OCI-M1 (cell line): ENCODE measurements at regions not wholly inside any gene's neighbourhood (a gene's known extent, or its start where the extent isn't known, plus 50 kb on each side); places are given as distances from the start of the nearest gene placed in this dataset.
"Not testable (repeated sequence)": the region's sequence is repeated elsewhere in the genome, so short reads cannot be mapped to it uniquely, and the experiment has no call there.

Source experiments
- DNase-seq: peaks from one replicate; lab custom pipeline; 2025; lab: John Stamatoyannopoulos, UW

DNA sequence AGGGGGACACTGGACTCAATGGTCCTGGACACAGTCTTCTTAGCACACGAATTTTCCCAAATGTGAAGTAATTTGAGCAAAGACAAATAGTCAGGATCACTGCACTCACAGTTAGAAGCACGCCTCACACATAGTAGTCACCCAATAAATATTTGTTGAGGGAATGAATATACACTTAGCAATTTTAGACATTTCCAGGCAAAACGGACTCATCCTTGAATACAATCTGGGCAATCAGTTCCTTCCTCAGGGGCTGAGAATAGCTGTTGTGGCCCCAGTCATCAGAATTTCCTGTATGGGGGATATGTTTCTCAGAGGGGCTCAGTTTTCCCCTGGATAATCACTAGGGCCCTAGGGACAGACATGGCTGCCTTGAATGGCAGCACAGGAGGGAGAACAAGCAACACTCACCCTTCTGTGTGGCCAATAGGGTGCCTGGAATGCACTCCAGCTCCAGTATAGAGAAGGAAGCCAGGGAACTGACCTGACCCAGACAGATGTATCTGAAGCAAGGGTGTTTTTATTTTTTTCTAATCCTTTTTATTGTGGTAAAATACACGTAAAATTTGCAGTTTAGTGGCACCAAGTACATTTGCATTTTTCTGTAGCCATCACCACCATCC, 282.7 kb upstream of the ZNF32 start:
- DNase-seq, result no peak

GRCh38 chr10:43930777-43931176, 282.1 kb upstream of the ZNF32 start:
- no peak for DNase-seq

- DNase-seq, result no peak
Observed at GRCh38 chr10:43930243-43930642, 281.6 kb upstream of the ZNF32 start.

GRCh38 chr10:43929122-43929521, 280.4 kb upstream of the ZNF32 start:
- no peak for DNase-seq

- no peak for DNase-seq
Observed at GRCh38 chr10:43928425-43928968, 279.8 kb upstream of the ZNF32 start.

- no peak for DNase-seq
Observed at GRCh38 chr10:43926875-43927406, 278.3 kb upstream of the ZNF32 start.

DNA sequence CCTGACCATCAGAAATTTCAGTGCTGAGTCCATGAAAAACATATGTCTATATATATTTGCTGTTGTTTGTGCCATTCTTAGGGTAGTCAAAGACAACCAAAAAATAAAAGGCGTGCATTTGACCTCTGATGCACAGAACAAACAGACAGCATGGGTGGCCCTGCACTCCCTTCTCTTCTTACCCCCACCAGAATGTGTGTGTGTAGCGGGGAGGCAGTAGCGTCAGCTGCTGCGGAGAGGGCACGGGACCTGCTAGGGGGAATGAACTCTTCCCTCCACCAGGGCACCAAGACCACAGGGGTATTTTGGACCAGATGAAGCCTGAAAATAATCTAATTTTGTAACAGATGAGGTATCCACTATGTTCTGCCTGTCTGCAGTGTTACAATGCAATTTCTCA, 277.7 kb upstream of the ZNF32 start:
- DNase-seq, result no peak

DNA sequence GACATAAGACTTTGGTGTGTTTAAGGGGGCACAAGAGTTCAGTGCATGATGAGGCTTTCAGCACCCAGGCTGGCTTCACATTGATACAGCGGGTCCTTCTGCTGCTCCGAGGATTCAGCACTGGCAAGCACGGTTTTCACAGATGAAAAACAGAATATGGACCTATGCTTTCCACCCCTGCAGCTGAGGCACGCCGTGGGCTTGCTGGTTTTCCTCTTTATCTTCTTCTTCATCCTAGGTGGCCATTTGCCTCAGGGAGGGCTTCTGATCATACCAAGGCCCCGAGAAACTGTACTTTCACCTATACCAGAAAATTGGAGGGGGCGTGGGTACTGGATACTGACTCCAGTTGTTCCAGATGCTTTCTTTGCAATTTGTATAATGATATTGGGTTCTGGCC, 277.1 kb upstream of the ZNF32 start:
- DNase-seq, result no peak

DNA sequence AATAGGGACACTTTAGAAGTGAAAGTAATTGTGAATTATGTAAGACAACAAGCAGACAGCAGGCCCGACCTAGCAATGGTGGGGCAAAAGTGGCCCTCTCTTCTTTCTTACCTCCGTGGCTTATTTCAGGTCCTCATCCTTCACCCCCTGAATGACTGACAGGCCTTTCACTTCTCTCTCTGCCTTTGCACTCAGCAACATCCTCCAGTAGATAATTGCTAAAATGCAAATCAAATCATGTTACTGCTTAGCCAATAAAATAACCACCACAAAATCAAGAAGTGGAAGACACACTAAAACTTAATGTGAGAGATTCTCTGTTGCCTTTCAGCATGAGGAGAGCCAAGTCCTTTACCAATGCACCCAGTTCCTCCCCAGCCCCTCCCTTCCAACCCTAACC, 274.6 kb upstream of the ZNF32 start:
- no peak for DNase-seq

GRCh38 chr10:43922335-43923280, 273.9 kb upstream of the ZNF32 start:
- DNase-seq, result no peak

GRCh38 chr10:43921881-43922280, 273.2 kb upstream of the ZNF32 start:
- no peak for DNase-seq

GRCh38 chr10:43921478-43921877, 272.8 kb upstream of the ZNF32 start:
- no peak for DNase-seq

DNA sequence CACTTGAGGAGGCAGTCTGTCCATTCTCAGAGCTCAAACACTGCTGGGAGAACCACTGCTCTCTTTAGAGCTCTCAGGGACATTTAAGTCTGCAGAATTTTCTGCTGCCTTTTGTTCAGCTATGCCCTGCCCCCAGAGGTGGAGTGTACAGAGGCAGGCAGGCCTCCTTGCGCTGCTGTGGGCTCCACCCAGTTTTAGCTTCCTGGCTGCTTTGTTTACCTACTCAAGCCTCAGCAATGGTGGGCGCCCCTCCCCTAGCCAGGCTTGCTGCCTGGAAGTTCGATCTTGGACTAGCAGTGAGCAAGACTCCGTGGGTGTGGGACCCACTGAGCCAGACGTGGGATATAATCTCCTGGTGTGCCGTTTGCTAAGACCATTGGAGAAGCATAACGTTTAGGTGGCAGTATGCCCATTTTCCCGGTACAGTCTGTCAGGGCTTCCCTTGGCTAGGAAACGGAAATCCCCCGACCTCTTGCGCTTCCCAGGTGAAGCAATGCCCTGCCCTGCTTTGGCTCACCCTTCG, 271.6 kb upstream of the ZNF32 start:
- not testable (repeated sequence) for DNase-seq

DNA sequence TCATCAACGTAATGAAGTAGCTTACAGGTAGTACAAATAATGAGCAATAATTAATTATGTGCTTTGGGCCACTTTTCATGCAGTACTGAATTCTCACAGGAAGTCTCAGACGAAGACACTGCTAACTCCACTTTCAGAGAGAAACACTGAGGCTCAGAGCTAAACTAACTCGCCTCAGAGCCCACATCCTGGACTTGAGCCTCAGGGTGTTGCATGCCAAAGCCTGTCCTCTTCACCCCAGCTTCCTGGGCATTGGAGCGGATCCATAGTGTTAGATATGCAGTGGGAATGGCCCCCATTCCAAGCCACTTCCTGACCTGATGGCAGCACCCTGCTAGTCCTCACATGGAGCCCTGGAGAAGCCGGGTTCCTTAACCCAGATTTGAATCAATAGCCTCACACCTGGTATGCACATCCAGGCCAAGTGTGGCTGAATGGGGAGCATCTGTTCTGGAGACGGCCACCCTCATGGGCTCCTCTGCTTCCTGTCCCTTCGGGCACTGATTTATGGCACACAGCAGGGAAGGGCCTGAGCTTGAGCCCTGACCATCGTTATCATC, 265.1 kb upstream of the ZNF32 start:
- no peak for DNase-seq

DNA sequence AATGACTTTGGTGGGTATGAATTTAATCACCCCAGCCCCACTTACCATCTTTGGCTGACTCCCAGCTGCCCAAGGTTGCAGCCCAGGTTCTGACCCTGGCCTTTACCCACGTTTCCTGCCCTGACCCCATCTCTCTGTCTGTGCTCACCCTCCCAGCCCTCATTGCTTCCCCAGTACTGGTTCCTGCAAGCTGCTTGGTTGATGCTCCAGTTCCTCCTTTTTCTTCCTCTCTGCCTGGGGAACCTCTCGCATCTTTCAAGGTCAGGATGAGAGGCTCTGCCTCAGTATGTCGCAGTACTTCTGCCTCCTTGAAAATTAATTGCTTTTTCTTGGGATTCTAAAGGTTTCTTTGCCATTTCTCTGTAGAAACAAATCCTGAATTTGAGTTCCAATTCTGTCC, 263.8 kb upstream of the ZNF32 start:
- no peak for DNase-seq

DNA sequence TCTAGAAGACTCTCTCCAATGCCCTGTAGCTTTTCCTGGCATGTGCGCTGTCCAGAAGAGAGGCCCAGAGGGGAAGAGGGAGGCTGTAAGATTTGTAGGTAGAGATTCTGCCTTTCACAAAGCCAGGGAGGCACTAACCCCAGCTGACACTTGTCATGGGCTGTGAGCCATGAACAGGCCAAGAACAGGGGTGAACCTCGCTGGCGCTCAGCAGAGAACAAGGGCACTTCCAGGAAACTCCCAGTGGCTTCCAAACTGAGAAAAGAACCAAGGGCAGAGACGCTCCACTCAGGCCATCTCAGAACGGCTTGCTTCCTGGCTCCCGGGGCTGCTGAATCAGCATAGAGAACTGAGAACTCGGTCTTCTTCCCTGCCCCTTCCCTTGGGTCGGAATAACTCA, 257.8 kb upstream of the ZNF32 start:
- DNase-seq, result no peak

- no peak for DNase-seq
Observed at GRCh38 chr10:43905512-43906236, 257.0 kb upstream of the ZNF32 start.

- DNase-seq, result no peak
Observed at GRCh38 chr10:43904844-43905243, 256.2 kb upstream of the ZNF32 start.

DNA sequence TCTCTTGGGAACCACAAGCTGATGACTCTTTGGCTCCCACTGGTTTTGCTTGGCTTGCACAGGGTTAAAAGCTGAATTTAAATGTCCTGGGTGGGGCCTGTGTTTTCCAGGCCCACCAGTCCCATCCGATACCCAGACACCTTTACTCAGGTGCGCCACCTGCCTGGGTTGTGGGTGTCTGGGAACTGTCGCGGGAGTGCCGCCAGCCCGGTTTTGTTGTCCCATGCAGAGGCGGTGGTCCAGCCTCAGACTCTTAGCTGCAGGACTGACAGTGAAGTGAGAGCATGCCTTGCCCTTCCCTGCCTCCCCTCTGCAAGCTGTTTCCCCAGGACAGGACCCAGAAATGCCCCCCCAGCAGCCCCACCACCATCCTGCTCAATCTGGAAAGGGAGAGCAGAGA, 255.6 kb upstream of the ZNF32 start:
- DNase-seq, result no peak

DNA sequence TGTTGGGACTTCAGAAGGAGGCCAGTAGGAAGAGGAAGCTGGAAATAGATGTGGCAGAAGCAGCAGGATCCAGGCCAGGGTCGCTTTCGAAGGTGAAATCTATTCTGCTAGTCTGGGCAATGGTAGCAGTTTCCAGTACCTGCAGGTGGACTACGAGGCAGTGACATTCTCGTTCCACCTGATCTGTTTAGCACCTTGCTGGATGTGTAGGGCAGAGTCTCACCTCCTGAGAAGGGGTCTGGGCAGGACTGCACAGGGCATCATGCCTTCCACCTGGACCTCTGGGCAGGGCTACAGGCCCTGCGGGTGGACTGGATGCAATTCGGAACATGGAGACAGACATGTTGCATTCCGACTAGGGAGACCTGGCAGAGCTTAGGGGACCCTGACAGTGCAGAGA, 254.8 kb upstream of the ZNF32 start:
- no peak for DNase-seq

GRCh38 chr10:43902842-43903241, 254.2 kb upstream of the ZNF32 start:
- DNase-seq, result no peak
